ENCODE measurements at regions not wholly inside any gene's neighbourhood (a gene's known extent, or its start where the extent isn't known, plus 50 kb on each side); places are given as distances from the start of the nearest gene placed in this dataset.
A peak's percentile ranks its signal among the peaks of the same experiment; 100 is the strongest.

GRCh38 chr4:44961001-44961755 lies 234.8 kb upstream of the GNPDA2 start:
- H3K27me3 Mint-ChIP-seq (ENCODE audit: unreplicated experiment) = no peaks in the 10 kb centered on the region
- TF ChIP-seq CTCF (IDR thresholded peaks at IDR 0.05) = no peak
- no peaks in the 10 kb centered on the region for H3K36me3 Mint-ChIP-seq (ENCODE audit: unreplicated experiment)
- no peaks in the 10 kb centered on the region for H3K4me1 Mint-ChIP-seq (ENCODE audit: unreplicated experiment)
- peaks cover 45% of the 10 kb centered on the region for H3K9me3 Mint-ChIP-seq (ENCODE audit: unreplicated experiment)
- DNase-seq (ENCODE audit: extremely low spot score, unreplicated experiment) = no peak
- no peak overlapping the region for H3K4me3 Mint-ChIP-seq (ENCODE audit: unreplicated experiment)
- H3K27ac Mint-ChIP-seq (ENCODE audit: unreplicated experiment) = no peak overlapping the region

GRCh38 chr4:44931720-44932119 lies 205.4 kb upstream of the GNPDA2 start:
- no peak for TF ChIP-seq CTCF (IDR thresholded peaks at IDR 0.05)
- Mint-ChIP-seq H3K27ac (ENCODE audit: unreplicated experiment) (no peak overlapping the region), H3K4me1 (ENCODE audit: unreplicated experiment) (no peaks in the 10 kb centered on the region), H3K36me3 (ENCODE audit: unreplicated experiment) (no peaks in the 10 kb centered on the region), H3K4me3 (ENCODE audit: unreplicated experiment) (no peak overlapping the region), H3K9me3 (ENCODE audit: unreplicated experiment) (no peaks in the 10 kb centered on the region), H3K27me3 (ENCODE audit: unreplicated experiment) (no peaks in the 10 kb centered on the region)
- DNase-seq (ENCODE audit: extremely low spot score, unreplicated experiment) = no peak

DNA sequence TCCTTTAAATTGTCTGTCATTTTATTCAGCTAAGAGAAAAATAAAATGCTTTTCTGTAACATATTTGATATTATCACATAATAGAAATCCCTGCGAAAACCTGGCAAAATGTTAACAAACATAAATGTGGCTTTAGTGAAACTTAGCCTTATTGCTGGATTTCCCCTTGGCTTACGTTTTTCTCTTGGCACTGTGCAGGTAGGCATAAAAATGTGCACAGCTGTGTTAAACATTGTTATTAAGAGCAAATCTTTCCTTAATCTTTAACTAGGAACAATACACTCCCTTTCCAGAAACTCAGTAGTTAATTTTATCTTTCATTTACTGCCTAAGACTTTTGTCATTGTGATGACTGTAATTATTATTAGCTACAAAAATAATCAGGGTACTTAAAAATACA lies 202.4 kb upstream of the GNPDA2 start:
- Mint-ChIP-seq H3K27me3 (ENCODE audit: unreplicated experiment) (no peaks in the 10 kb centered on the region), H3K36me3 (ENCODE audit: unreplicated experiment) (no peaks in the 10 kb centered on the region), H3K9me3 (ENCODE audit: unreplicated experiment) (no peaks in the 10 kb centered on the region), H3K27ac (ENCODE audit: unreplicated experiment) (no peak overlapping the region), H3K4me3 (ENCODE audit: unreplicated experiment) (no peak overlapping the region), H3K4me1 (ENCODE audit: unreplicated experiment) (no peaks in the 10 kb centered on the region)
- no peak for TF ChIP-seq CTCF (IDR thresholded peaks at IDR 0.05)
- DNase-seq (ENCODE audit: extremely low spot score, unreplicated experiment) = no peak

DNA sequence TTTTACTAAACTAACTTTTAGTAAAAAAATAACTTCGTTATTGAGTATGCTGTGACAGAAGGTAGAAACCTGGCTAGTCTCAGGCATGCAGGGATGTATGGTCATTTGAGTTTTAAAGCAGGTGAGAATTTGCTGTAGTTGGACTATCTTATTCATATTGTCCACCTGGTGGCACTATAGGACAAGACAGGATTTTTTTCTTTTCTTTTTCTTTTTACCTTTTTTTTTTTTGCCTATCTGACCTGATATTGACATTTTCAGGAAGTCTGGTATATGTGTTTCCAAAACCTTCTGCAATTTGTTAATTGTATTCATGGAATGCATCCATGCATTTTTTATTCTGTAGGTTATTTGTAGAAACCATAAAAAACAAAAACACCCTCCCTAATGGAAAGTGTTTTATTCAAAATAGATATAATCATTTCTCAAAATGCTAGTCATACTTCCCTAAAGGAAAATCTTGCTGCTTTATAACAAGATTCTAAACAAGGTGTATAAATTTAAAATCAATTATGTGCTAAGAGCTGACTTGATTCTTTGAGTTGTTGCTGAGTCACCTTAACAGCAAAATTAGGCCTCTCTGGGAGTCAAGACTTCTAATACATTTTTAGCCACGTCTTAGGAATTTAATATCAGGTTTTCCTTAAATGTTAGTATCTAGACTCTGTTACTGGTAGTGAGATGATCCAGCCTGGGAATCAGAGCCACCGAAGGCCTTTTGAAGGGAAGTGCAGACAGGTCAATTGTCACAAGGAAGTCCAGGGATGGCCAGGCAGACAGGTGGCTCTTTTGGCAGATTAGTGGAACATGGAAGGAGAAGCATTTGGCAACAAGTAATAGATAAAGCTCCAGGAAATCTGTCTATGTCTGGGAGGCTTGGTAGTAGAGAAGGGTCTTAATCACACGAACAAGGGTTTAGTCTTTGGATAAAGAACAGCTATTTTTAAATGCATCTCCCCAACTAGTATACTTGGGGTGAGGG lies 201.3 kb upstream of the GNPDA2 start:
- Mint-ChIP-seq H3K9me3 (ENCODE audit: unreplicated experiment) (no peaks in the 10 kb centered on the region), H3K36me3 (ENCODE audit: unreplicated experiment) (no peaks in the 10 kb centered on the region), H3K4me3 (ENCODE audit: unreplicated experiment) (no peak overlapping the region), H3K27ac (ENCODE audit: unreplicated experiment) (no peak overlapping the region), H3K4me1 (ENCODE audit: unreplicated experiment) (no peaks in the 10 kb centered on the region), H3K27me3 (ENCODE audit: unreplicated experiment) (no peaks in the 10 kb centered on the region)
- TF ChIP-seq CTCF (IDR thresholded peaks at IDR 0.05) = peak; percentile 49
- no peak for DNase-seq (ENCODE audit: extremely low spot score, unreplicated experiment)

DNA sequence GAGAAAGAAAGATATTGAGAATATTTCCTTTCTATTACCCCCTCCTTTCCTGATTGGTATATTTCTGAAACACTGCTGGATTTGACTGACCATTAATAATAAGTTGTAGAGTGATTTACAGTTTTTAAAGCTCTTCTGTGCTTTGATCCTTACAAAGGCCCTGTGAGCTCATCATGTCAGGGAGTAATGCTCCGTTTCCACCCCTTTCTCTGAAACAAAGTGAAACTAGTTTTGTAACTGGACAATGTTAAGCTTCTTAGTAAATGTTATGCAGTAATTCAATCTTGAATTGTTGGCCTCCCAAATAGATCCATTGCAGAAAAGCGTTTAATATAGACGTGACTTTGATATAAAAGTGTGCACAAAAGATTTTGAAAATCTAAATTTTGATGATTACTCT lies 190.1 kb upstream of the GNPDA2 start:
- TF ChIP-seq CTCF (IDR thresholded peaks at IDR 0.05) = no peak
- Mint-ChIP-seq H3K4me1 (ENCODE audit: unreplicated experiment) (no peaks in the 10 kb centered on the region), H3K36me3 (ENCODE audit: unreplicated experiment) (no peaks in the 10 kb centered on the region), H3K9me3 (ENCODE audit: unreplicated experiment) (no peaks in the 10 kb centered on the region), H3K27me3 (ENCODE audit: unreplicated experiment) (peaks cover 5% of the 10 kb centered on the region), H3K4me3 (ENCODE audit: unreplicated experiment) (no peak overlapping the region), H3K27ac (ENCODE audit: unreplicated experiment) (no peak overlapping the region)
- no peak for DNase-seq (ENCODE audit: extremely low spot score, unreplicated experiment)

Measured in osteocyte (in vitro differentiated cells).